Testis (tissue), 2 donors: ENCODE measurements at regions not wholly inside any gene's neighbourhood (a gene's known extent, or its start where the extent isn't known, plus 50 kb on each side); places are given as distances from the start of the nearest gene placed in this dataset.

ENCODE experiments used
- CTCF ChIP-seq, 3 experiments: fragments of 450-650 bp in 2 of 3; fragments of 200-600 bp in 1 of 3; sonication (generic) in 1 of 3; IDR thresholded peaks; one replicate each; pipeline ENCODE4 v1.5.1; 2016 to 2019; ENCODE audit warnings: antibody characterized with exemption in 3 of 3, mild to moderate bottlenecking in 2 of 3, moderate library complexity in 1 of 3
- POLR2A ChIP-seq: fragments of 450-650 bp; IDR thresholded peaks from one replicate; pipeline ENCODE4 v1.6.1; 2017; ENCODE audit warnings: antibody characterized with exemption, mild to moderate bottlenecking, moderate library complexity

- TF ChIP-seq POLR2A (no peak), CTCF (IDR thresholded peaks at IDR 0.05) (no peak)
Observed at GRCh38 chr2:66674087-66674486, 239.2 kb downstream of the MEIS1 start.
